SK-N-SH (cell line): ENCODE measurements at regions not wholly inside any gene's neighbourhood (a gene's known extent, or its start where the extent isn't known, plus 50 kb on each side); places are given as distances from the start of the nearest gene placed in this dataset.
"Not testable (repeated sequence)": the region's sequence is repeated elsewhere in the genome, so short reads cannot be mapped to it uniquely, and the experiment has no call there.

Experiments used
- CTCF ChIA-PET: fragments of 300-600, 350-600 bp; formaldehyde crosslinking; extraction: SDS; loops from one replicate; lab custom pipeline; 2021; lab: Yijun Ruan, JAX
- POLR2A ChIA-PET: fragments of 350-600 bp; sonication (Branson Sonifier 250); formaldehyde crosslinking; extraction: SDS; loops from one replicate; lab custom pipeline; 2020; ENCODE audit warnings: antibody characterized with exemption, inconsistent platforms; lab: Yijun Ruan, JAX
- DNase-seq: peaks from one replicate; pipeline ENCODE4 v3.0.0; 2012
- H2AFZ ChIP-seq: fragments of 200-600 bp; sonication (generic); 2 replicates; pipeline ENCODE4 v1.8.1; 2016; ENCODE audit warnings: antibody characterized with exemption, mild to moderate bottlenecking, low read depth
- H3F3A ChIP-seq: fragments of 200-600 bp; sonication (generic); replicated peaks from 2 replicates; pipeline ENCODE3; 2016; ENCODE audit warnings: antibody characterized with exemption, mild to moderate bottlenecking; ENCODE audit not compliant: insufficient read depth
- H3K27ac ChIP-seq, 2 experiments: fragments of 200-500 bp in 1 of 2; fragments of 200-600 bp in 1 of 2; sonication (Bioruptor generic) in 1 of 2; sonication (generic), shearing (Covaris generic) in 1 of 2; 2 replicates each; pipeline versions ENCODE4 v1.5.1 to v1.6.1; 2014 to 2016; ENCODE audit warnings: low read depth in 2 of 2, inconsistent platforms in 1 of 2, low read length in 1 of 2, mild to moderate bottlenecking in 1 of 2, mixed read lengths in 1 of 2
- H3K27me3 ChIP-seq: fragments of 200-600 bp; sonication (generic), shearing (Covaris generic); 2 replicates; pipeline ENCODE4 v1.6.1; 2016; ENCODE audit warnings: mixed run types; ENCODE audit not compliant: insufficient read depth
- H3K36me3 ChIP-seq, 2 experiments: fragments of 200-500 bp in 1 of 2; fragments of 200-600 bp in 1 of 2; sonication (Bioruptor generic) in 1 of 2; sonication (generic) in 1 of 2; replicated peaks in 1 of 2; 2 replicates each; pipeline versions ENCODE3 to v1.5.1; 2014 to 2016; ENCODE audit warnings: low read length in 1 of 2, mild to moderate bottlenecking in 1 of 2; ENCODE audit not compliant: insufficient read depth in 2 of 2, control insufficient read depth in 1 of 2
- H3K4me1 ChIP-seq, 2 experiments: fragments of 200-500 bp in 1 of 2; fragments of 200-600 bp in 1 of 2; sonication (Bioruptor generic) in 1 of 2; sonication (generic), shearing (Covaris generic) in 1 of 2; 2 replicates each; pipeline versions ENCODE4 v1.5.1 to v1.6.1; 2014 to 2016; ENCODE audit warnings: low read depth in 1 of 2, low read length in 1 of 2, mixed run types in 1 of 2; ENCODE audit not compliant: insufficient read depth in 2 of 2, control insufficient read depth in 1 of 2
- H3K4me2 ChIP-seq: fragments of 200-600 bp; sonication (generic), shearing (Covaris generic); 2 replicates; pipeline ENCODE4 v1.6.1; 2017; ENCODE audit warnings: mixed run types
- H3K4me3 ChIP-seq, 2 experiments: fragments of 200-500 bp in 1 of 2; fragments of 200-600 bp in 1 of 2; sonication (Bioruptor generic) in 1 of 2; sonication (generic), shearing (Covaris generic) in 1 of 2; 2 replicates each; pipeline versions ENCODE4 v1.5.1 to v1.8.1; 2014 to 2016; ENCODE audit warnings: low read depth in 2 of 2, inconsistent platforms in 1 of 2, low read length in 1 of 2, mild to moderate bottlenecking in 1 of 2, mixed read lengths in 1 of 2, moderate library complexity in 1 of 2
- H3K79me2 ChIP-seq: fragments of 200-600 bp; sonication (generic); 2 replicates; pipeline ENCODE4 v1.8.1; 2017; ENCODE audit warnings: mild to moderate bottlenecking; ENCODE audit not compliant: insufficient read depth
- H3K9ac ChIP-seq: fragments of 200-600 bp; sonication (generic); 2 replicates; pipeline ENCODE4 v1.6.1; 2017; ENCODE audit warnings: mixed run types
- H3K9me2 ChIP-seq: fragments of 200-600 bp; sonication (generic); 2 replicates; pipeline ENCODE4 v1.6.1; 2017; ENCODE audit warnings: mixed run types
- H3K9me3 ChIP-seq: fragments of 200-600 bp; sonication (generic); 2 replicates; pipeline ENCODE4 v1.6.1; 2017; ENCODE audit warnings: mixed run types, mild to moderate bottlenecking, moderate library complexity
- H4K20me1 ChIP-seq: fragments of 200-600 bp; sonication (generic); 2 replicates; pipeline ENCODE4 v1.6.1; 2017; ENCODE audit warnings: mild to moderate bottlenecking, mixed run types; ENCODE audit not compliant: insufficient read depth
- ELF1 ChIP-seq: IDR thresholded peaks from 2 replicates; pipeline ENCODE4 v1.4.0; 2012
- EP300 ChIP-seq, 2 experiments: IDR thresholded peaks; 2 replicates each; pipeline versions ENCODE4 v1.4.0 to v1.6.1; 2012; ENCODE audit warnings: borderline replicate concordance in 1 of 2, low read depth in 1 of 2, low read length in 1 of 2
- EZH2phosphoT487 ChIP-seq: fragments of 200-600 bp; sonication (generic); IDR thresholded peaks from 2 replicates; pipeline ENCODE4 v1.6.1; 2017; ENCODE audit warnings: low read depth, mixed run types, mild to moderate bottlenecking, antibody characterized with exemption, moderate library complexity, borderline replicate concordance
- FOSL2 ChIP-seq: IDR thresholded peaks from 2 replicates; pipeline ENCODE4 v1.4.0; 2012; ENCODE audit warnings: low read depth, mild to moderate bottlenecking, moderate library complexity, borderline replicate concordance
- FOXJ3 ChIP-seq: sonication (generic); formaldehyde crosslinking; IDR thresholded peaks from 2 replicates; pipeline ENCODE4 v1.5.1; 2020; ENCODE audit warnings: mild to moderate bottlenecking, missing genetic modification reagents
- GATA2 ChIP-seq: sonication (generic); formaldehyde crosslinking; IDR thresholded peaks from 2 replicates; pipeline ENCODE4 v1.5.0; 2020; ENCODE audit warnings: mild to moderate bottlenecking, missing genetic modification reagents
- JUND ChIP-seq: IDR thresholded peaks from 2 replicates; pipeline ENCODE4 v1.4.0; 2012
- MXI1 ChIP-seq: IDR thresholded peaks from 2 replicates; pipeline ENCODE4 v1.6.1; 2012; ENCODE audit warnings: mild to moderate bottlenecking, low read depth, low read length, improper control_type of control experiment
- NFIC ChIP-seq: IDR thresholded peaks from 2 replicates; pipeline ENCODE4 v1.4.0; 2012; ENCODE audit warnings: borderline replicate concordance
- NRF1 ChIP-seq: IDR thresholded peaks from 2 replicates; pipeline ENCODE4 v1.6.1; 2012; ENCODE audit warnings: low read depth, mild to moderate bottlenecking, low read length
- RCOR1 ChIP-seq: fragments of 150-350 bp; IDR thresholded peaks from 2 replicates; pipeline ENCODE4 v1.6.1; 2017; ENCODE audit warnings: antibody characterized with exemption, low read length
- RXRA ChIP-seq: IDR thresholded peaks from 2 replicates; pipeline ENCODE4 v1.4.0; 2012; ENCODE audit warnings: low read depth, mild to moderate bottlenecking, borderline replicate concordance
- TAF1 ChIP-seq: IDR thresholded peaks from 2 replicates; pipeline ENCODE4 v1.6.1; 2012; ENCODE audit warnings: low read depth, mild to moderate bottlenecking, low read length, moderate library complexity, borderline replicate concordance
- TCF12 ChIP-seq: IDR thresholded peaks from 2 replicates; pipeline ENCODE4 v1.4.0; 2012
- TEAD4 ChIP-seq: IDR thresholded peaks from 2 replicates; pipeline ENCODE4 v1.4.0; 2012; ENCODE audit warnings: mild to moderate bottlenecking, borderline replicate concordance; ENCODE audit not compliant: insufficient read depth
- WGBS: methylation state at CpG from one replicate; pipeline ENCODE4 v1.1.6; 2017; ENCODE audit warnings: low lambda C conversion rate; 5-methylcytosine and 5-hydroxymethylcytosine counted together
- TF ChIP-seq, protein P1 (sequence below): IDR thresholded peaks from 2 replicates; pipeline ENCODE4; 2012
- TF ChIP-seq, protein P2 (sequence below): fragments of 200-600 bp; sonication (generic); IDR thresholded peaks from 2 replicates; pipeline ENCODE4 v1.6.1; 2017; ENCODE audit warnings: antibody characterized with exemption, mild to moderate bottlenecking, moderate library complexity
- TF ChIP-seq, protein P3 (sequence below): IDR thresholded peaks from 2 replicates; pipeline ENCODE4 v1.6.1; 2012; ENCODE audit warnings: mild to moderate bottlenecking, low read depth, low read length, moderate library complexity

DNA sequence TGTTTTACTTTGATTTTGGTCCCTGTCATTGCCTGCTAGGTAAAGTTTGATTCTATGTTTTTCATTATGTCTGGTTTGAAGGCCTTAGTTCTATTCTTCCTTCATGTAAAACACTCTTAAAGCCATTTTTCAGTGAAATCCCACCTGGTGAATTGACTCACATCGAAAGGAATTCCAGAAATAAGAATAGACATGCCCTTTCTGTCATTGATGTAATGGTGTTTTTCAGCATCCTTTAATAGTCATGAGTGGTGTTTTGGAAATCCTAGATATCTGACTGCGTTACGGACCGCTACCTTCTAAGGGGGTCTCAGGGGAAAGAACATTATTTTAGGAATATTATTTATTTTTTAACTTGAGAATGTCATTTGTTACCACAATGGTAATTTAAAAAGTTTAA is 104.5 kb upstream of the ZEB2 start:
- WGBS = 93% methylated on average over 4 of the region's 4 CpGs
- DNase-seq = no peak
- Histone ChIP-seq H3K4me2 (no peak overlapping the region), H3F3A (no peaks in the 10 kb centered on the region), H3K79me2 (no peaks in the 10 kb centered on the region), H3K4me1 (no peaks in the 10 kb centered on the region; a peak in 1 of 4 replicates), H3K9ac (no peak overlapping the region), H3K27ac (no peak overlapping the region), H3K27me3 (no peaks in the 10 kb centered on the region), H3K36me3 (no peaks in the 10 kb centered on the region), H2AFZ (no peak overlapping the region), H3K9me3 (no peaks in the 10 kb centered on the region), H4K20me1 (no peaks in the 10 kb centered on the region), H3K9me2 (no peaks in the 10 kb centered on the region), H3K4me3 (no peak overlapping the region)
- TF ChIP-seq RXRA (no peak), TCF12 (no peak), EP300 (IDR thresholded peaks at IDR 0.05; ENCODE audit: borderline replicate concordance in 1 of 2, low read depth in 1 of 2, low read length in 1 of 2) (no peak), NFIC (no peak), JUND (no peak), EZH2phosphoT487 (no peak), FOXJ3 (no peak), MXI1 (no peak)
- TF ChIP-seq, protein P1, sequence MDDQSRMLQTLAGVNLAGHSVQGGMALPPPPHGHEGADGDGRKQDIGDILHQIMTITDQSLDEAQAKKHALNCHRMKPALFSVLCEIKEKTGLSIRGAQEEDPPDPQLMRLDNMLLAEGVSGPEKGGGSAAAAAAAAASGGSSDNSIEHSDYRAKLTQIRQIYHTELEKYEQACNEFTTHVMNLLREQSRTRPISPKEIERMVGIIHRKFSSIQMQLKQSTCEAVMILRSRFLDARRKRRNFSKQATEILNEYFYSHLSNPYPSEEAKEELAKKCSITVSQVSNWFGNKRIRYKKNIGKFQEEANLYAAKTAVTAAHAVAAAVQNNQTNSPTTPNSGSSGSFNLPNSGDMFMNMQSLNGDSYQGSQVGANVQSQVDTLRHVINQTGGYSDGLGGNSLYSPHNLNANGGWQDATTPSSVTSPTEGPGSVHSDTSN = no peak
- POLR2A ChIA-PET = no interaction called here
- CTCF ChIA-PET = no interaction called here

DNA sequence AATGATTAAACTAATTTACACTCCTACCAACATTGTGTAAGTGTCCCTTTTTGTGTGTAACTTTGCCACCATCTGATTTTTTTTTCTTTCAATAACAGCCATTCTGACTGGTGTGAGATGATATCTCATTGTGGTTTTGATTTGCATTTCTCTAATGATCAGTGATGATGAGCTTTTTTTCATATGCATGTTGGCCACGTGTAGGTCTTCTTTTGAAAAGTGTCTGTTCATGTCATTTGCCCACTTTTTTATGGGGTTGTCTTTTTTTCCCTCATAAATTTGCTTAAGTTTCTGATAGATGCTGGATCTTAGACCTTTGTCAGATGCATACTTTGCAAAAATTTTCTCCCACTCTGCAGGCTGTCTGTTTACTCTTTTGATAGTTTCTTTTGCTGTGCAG is 102.5 kb upstream of the ZEB2 start:
- H2AFZ ChIP-seq, POLR2A ChIA-PET: not testable (repeated sequence)
- CTCF ChIA-PET = interaction anchor here (0.7 to 0.9 kb wide), 2 partner anchors 99 to 1347 kb away, joined by 3 read pairs; no protein-coding TSS in a partner anchor

DNA sequence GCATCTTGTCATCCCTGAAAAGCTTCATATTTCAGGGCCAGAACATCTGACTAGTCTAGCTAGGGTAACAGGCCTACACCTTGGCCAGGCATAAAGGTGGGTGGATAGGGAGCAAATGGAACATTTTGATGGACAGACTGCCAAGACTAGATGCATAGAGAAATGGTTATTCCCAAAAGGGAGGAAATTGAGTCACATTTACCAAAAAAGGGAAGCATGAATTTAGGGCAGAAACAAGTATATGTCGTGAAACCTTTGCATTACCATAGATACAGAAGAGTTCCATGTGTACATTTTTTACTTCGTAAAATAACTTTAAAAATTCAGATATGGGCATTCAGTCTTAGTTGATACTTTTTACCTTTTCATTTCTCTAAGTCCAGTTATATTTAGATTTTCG is 101.3 kb upstream of the ZEB2 start:
- H3K9me3 ChIP-seq = no peaks in the 10 kb centered on the region
- no peaks in the 10 kb centered on the region for H3K79me2 ChIP-seq
- H3K36me3 ChIP-seq = no peaks in the 10 kb centered on the region
- POLR2A ChIA-PET = no interaction called here
- H2AFZ ChIP-seq = no peak overlapping the region
- no peak overlapping the region for H3K9ac ChIP-seq
- DNase-seq = no peak
- no peaks in the 10 kb centered on the region; a peak in 1 of 4 replicates for H3K4me1 ChIP-seq
- H4K20me1 ChIP-seq = no peaks in the 10 kb centered on the region
- CTCF ChIA-PET = interaction anchor here (0.9 kb wide), 1 partner anchor 98 kb away, joined by 3 read pairs; no protein-coding TSS in a partner anchor
- no peak overlapping the region for H3K4me2 ChIP-seq
- H3K27me3 ChIP-seq = no peaks in the 10 kb centered on the region
- H3K27ac ChIP-seq = no peak overlapping the region; a peak in 1 of 4 replicates
- H3K4me3 ChIP-seq = no peak overlapping the region
- no peaks in the 10 kb centered on the region for H3K9me2 ChIP-seq
- 87% methylated on average over 3 of the region's 3 CpGs for WGBS
- H3F3A ChIP-seq = no peaks in the 10 kb centered on the region
- no peak for TF ChIP-seq NRF1
- TF ChIP-seq, protein P2, sequence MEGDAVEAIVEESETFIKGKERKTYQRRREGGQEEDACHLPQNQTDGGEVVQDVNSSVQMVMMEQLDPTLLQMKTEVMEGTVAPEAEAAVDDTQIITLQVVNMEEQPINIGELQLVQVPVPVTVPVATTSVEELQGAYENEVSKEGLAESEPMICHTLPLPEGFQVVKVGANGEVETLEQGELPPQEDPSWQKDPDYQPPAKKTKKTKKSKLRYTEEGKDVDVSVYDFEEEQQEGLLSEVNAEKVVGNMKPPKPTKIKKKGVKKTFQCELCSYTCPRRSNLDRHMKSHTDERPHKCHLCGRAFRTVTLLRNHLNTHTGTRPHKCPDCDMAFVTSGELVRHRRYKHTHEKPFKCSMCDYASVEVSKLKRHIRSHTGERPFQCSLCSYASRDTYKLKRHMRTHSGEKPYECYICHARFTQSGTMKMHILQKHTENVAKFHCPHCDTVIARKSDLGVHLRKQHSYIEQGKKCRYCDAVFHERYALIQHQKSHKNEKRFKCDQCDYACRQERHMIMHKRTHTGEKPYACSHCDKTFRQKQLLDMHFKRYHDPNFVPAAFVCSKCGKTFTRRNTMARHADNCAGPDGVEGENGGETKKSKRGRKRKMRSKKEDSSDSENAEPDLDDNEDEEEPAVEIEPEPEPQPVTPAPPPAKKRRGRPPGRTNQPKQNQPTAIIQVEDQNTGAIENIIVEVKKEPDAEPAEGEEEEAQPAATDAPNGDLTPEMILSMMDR = no peak
- TF ChIP-seq TEAD4 = no peak
- no peak for TF ChIP-seq RCOR1
- no peak for TF ChIP-seq RXRA
- no peak for TF ChIP-seq TCF12
- TF ChIP-seq GATA2 (CRISPR knock-in tag) = no peak
- TF ChIP-seq, protein P3, sequence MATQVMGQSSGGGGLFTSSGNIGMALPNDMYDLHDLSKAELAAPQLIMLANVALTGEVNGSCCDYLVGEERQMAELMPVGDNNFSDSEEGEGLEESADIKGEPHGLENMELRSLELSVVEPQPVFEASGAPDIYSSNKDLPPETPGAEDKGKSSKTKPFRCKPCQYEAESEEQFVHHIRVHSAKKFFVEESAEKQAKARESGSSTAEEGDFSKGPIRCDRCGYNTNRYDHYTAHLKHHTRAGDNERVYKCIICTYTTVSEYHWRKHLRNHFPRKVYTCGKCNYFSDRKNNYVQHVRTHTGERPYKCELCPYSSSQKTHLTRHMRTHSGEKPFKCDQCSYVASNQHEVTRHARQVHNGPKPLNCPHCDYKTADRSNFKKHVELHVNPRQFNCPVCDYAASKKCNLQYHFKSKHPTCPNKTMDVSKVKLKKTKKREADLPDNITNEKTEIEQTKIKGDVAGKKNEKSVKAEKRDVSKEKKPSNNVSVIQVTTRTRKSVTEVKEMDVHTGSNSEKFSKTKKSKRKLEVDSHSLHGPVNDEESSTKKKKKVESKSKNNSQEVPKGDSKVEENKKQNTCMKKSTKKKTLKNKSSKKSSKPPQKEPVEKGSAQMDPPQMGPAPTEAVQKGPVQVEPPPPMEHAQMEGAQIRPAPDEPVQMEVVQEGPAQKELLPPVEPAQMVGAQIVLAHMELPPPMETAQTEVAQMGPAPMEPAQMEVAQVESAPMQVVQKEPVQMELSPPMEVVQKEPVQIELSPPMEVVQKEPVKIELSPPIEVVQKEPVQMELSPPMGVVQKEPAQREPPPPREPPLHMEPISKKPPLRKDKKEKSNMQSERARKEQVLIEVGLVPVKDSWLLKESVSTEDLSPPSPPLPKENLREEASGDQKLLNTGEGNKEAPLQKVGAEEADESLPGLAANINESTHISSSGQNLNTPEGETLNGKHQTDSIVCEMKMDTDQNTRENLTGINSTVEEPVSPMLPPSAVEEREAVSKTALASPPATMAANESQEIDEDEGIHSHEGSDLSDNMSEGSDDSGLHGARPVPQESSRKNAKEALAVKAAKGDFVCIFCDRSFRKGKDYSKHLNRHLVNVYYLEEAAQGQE = no peak
- no peak for TF ChIP-seq TAF1
- no peak for TF ChIP-seq ELF1
- TF ChIP-seq MXI1 = no peak
- TF ChIP-seq FOSL2 = no peak

More for the DNA sequence above, 102.5 kb upstream of the ZEB2 start:
- not testable (repeated sequence) for H3F3A ChIP-seq, DNase-seq, H3K4me1 ChIP-seq, H3K79me2 ChIP-seq, H3K36me3 ChIP-seq, H3K4me3 ChIP-seq, H3K9me3 ChIP-seq, H3K9me2 ChIP-seq, H3K27ac ChIP-seq, H3K4me2 ChIP-seq, H3K27me3 ChIP-seq, H4K20me1 ChIP-seq, H3K9ac ChIP-seq
- 23% methylated on average over 1 of the region's 1 CpG for WGBS
